Endodermal cell (in vitro differentiated cells): ENCODE measurements at regions not wholly inside any gene's neighbourhood (a gene's known extent, or its start where the extent isn't known, plus 50 kb on each side); places are given as distances from the start of the nearest gene placed in this dataset.
A peak's percentile ranks its signal among the peaks of the same experiment; 100 is the strongest.

ENCODE experiments used
- DNase-seq: peaks from one replicate; pipeline ENCODE4 v3.0.0-alpha.2; 2017
- H3K27ac ChIP-seq: 2 replicates; pipeline ENCODE4 v1.5.1; 2013; ENCODE audit warnings: mild to moderate bottlenecking, low read depth, low read length, moderate library complexity
- H3K27me3 ChIP-seq: 2 replicates; pipeline ENCODE4 v1.6.1; 2013; ENCODE audit warnings: mild to moderate bottlenecking, low read length, moderate library complexity; ENCODE audit not compliant: insufficient read depth, control insufficient read depth, poor library complexity, severe bottlenecking
- H3K36me3 ChIP-seq: 2 replicates; pipeline ENCODE4 v1.7.0; 2013; ENCODE audit warnings: mild to moderate bottlenecking, low read length, moderate library complexity; ENCODE audit not compliant: control insufficient read depth, insufficient read depth
- H3K4me1 ChIP-seq: one replicate; pipeline ENCODE4 v1.7.0; 2013; ENCODE audit warnings: low read length; ENCODE audit not compliant: control insufficient read depth, insufficient read depth
- H3K4me3 ChIP-seq: 2 replicates; pipeline ENCODE4 v1.5.1; 2013; ENCODE audit warnings: mild to moderate bottlenecking, low read length, moderate library complexity
- H3K9ac ChIP-seq: 2 replicates; pipeline ENCODE4 v1.6.1; 2013; ENCODE audit warnings: mild to moderate bottlenecking, low read length, moderate library complexity; ENCODE audit not compliant: poor library complexity, severe bottlenecking; ENCODE audit errors: extremely low read depth
- H3K9me3 ChIP-seq: 2 replicates; pipeline ENCODE4 v1.6.1; 2013; ENCODE audit warnings: mild to moderate bottlenecking, low read length, moderate library complexity; ENCODE audit not compliant: control insufficient read depth
- H3K27ac Mint-ChIP-seq: 2 replicates; pipeline ENCODE4 v1.8.0; 2020; ENCODE audit warnings: mixed read lengths
- H3K27me3 Mint-ChIP-seq: 2 replicates; pipeline ENCODE4 v1.8.0; 2021; ENCODE audit warnings: mild to moderate bottlenecking, mixed read lengths; ENCODE audit not compliant: insufficient read depth
- H3K36me3 Mint-ChIP-seq: 2 replicates; pipeline ENCODE4 v1.8.0; 2020; ENCODE audit warnings: low read depth, mixed read lengths
- H3K4me1 Mint-ChIP-seq: 2 replicates; pipeline ENCODE4 v1.8.0; 2020; ENCODE audit warnings: mixed read lengths
- H3K4me3 Mint-ChIP-seq: 2 replicates; pipeline ENCODE4 v1.8.0; 2020; ENCODE audit warnings: mild to moderate bottlenecking, moderate library complexity, mixed read lengths
- H3K9me3 Mint-ChIP-seq: 2 replicates; pipeline ENCODE4 v1.8.0; 2020; ENCODE audit warnings: mild to moderate bottlenecking, mixed read lengths
- WGBS, 2 experiments: methylation state at CpG; one replicate each; pipeline versions ENCODE4 v1.1.5 to v1.1.7; 2013; ENCODE audit warnings: missing lambda C conversion rate in 2 of 2, mixed read lengths in 1 of 2; ENCODE audit not compliant: insufficient coverage in 1 of 2, insufficient read length in 1 of 2; 5-methylcytosine and 5-hydroxymethylcytosine counted together
- TF ChIP-seq, protein P1 (sequence below): fragments of 200-600 bp; sonication (generic); conservative IDR thresholded peaks from 2 replicates; pipeline ENCODE4 v1.5.0; 2021; ENCODE audit warnings: antibody characterized with exemption, mild to moderate bottlenecking

DNA sequence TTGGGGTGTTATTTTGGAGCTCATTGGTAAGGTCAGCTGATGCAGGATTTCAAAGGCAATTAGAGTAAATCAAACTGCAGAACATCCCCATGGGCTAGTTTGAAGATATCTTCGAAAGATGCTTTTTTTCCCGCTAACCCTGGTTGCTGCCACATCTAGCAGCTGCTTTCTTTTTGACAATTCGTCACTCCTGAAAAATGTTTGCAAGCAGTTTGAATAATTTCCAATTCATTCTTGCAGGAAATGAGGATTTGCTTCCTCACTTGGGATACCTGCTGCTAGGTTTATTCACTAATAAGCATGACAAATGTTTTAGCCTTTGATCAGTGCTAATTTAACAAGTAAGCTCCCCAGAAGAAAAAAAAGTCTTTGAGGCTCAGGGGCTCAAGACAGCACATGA lies 649.6 kb upstream of the RORB start:
- no peak overlapping the region for H3K4me3 Mint-ChIP-seq
- Histone ChIP-seq H3K4me1 (no peaks in the 10 kb centered on the region), H3K36me3 (no peaks in the 10 kb centered on the region), H3K4me3 (no peak overlapping the region), H3K27ac (no peak overlapping the region), H3K9me3 (no peaks in the 10 kb centered on the region), H3K9ac (no peak overlapping the region), H3K27me3 (no peaks in the 10 kb centered on the region)
- 23 to 28% methylated on average over 3 of the region's 3 CpGs for WGBS, 2 experiments
- peak overlapping the region; percentile 16 for H3K27ac Mint-ChIP-seq
- TF ChIP-seq, protein P1, sequence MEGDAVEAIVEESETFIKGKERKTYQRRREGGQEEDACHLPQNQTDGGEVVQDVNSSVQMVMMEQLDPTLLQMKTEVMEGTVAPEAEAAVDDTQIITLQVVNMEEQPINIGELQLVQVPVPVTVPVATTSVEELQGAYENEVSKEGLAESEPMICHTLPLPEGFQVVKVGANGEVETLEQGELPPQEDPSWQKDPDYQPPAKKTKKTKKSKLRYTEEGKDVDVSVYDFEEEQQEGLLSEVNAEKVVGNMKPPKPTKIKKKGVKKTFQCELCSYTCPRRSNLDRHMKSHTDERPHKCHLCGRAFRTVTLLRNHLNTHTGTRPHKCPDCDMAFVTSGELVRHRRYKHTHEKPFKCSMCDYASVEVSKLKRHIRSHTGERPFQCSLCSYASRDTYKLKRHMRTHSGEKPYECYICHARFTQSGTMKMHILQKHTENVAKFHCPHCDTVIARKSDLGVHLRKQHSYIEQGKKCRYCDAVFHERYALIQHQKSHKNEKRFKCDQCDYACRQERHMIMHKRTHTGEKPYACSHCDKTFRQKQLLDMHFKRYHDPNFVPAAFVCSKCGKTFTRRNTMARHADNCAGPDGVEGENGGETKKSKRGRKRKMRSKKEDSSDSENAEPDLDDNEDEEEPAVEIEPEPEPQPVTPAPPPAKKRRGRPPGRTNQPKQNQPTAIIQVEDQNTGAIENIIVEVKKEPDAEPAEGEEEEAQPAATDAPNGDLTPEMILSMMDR = no peak
- peaks cover 3% of the 10 kb centered on the region for H3K36me3 Mint-ChIP-seq
- no peaks in the 10 kb centered on the region for H3K9me3 Mint-ChIP-seq
- DNase-seq = peak; percentile 59
- H3K27me3 Mint-ChIP-seq = no peaks in the 10 kb centered on the region
- peaks cover 17% of the 10 kb centered on the region for H3K4me1 Mint-ChIP-seq

DNA sequence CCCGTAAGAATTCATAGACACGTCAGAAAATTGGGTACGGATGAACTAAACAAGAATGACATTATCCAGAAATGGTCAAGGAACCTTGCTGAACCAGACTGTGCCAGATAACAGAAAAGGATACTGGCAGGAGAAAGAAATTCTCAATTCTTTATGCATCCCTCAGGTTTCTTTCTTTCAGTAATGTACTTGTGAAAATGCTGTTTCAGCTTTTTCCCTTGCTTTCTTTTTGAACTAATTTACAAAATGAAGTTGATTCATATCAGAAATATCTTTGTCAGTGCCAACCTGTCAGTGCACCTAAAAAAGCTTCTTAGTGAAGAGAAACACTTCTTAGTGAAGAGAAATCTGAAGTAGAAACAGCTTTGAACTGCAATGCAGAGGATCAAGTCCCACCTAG lies 643.6 kb upstream of the RORB start:
- Histone ChIP-seq H3K27me3 (no peaks in the 10 kb centered on the region), H3K4me3 (no peak overlapping the region), H3K27ac (no peak overlapping the region), H3K9ac (no peak overlapping the region), H3K36me3 (no peaks in the 10 kb centered on the region), H3K9me3 (no peaks in the 10 kb centered on the region), H3K4me1 (no peaks in the 10 kb centered on the region)
- WGBS, 2 experiments = 91 to 97% methylated on average over 3 of the region's 3 CpGs
- peaks cover 3% of the 10 kb centered on the region for H3K36me3 Mint-ChIP-seq
- H3K4me1 Mint-ChIP-seq = no peaks in the 10 kb centered on the region
- DNase-seq = no peak
- no peak overlapping the region for H3K4me3 Mint-ChIP-seq
- TF ChIP-seq, protein P1 = no peak
- no peak overlapping the region for H3K27ac Mint-ChIP-seq
- H3K9me3 Mint-ChIP-seq = no peaks in the 10 kb centered on the region
- H3K27me3 Mint-ChIP-seq = no peaks in the 10 kb centered on the region

DNA sequence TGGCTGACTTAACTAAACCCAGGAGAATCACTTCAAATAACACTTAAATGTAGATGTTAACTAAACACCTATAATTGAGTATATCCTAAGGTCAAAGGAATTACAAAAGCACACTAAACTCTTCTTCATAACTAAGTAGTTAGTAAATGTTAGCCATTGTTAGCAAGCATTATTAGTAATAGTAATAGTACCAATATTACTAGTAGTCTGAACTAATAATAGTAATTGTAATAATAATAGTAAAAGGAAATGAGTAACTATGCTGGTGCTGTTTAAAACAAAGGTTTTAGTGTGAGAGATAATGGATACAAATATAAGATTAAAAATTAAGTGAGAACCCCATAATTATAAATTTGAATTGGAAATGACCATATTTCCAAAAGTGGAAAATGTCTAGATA lies 641.9 kb upstream of the RORB start:
- no peaks in the 10 kb centered on the region for H3K36me3 Mint-ChIP-seq
- DNase-seq = no peak
- no peak overlapping the region for H3K9ac ChIP-seq
- H3K27me3 Mint-ChIP-seq = no peaks in the 10 kb centered on the region
- no peak overlapping the region for H3K27ac Mint-ChIP-seq
- H3K4me3 Mint-ChIP-seq = no peak overlapping the region
- no peaks in the 10 kb centered on the region for H3K4me1 ChIP-seq
- H3K27me3 ChIP-seq = no peaks in the 10 kb centered on the region
- H3K4me3 ChIP-seq = no peak overlapping the region
- H3K36me3 ChIP-seq = no peaks in the 10 kb centered on the region
- TF ChIP-seq, protein P1 = no peak
- no peaks in the 10 kb centered on the region for H3K4me1 Mint-ChIP-seq
- H3K27ac ChIP-seq = no peak overlapping the region
- no peaks in the 10 kb centered on the region for H3K9me3 ChIP-seq
- no peaks in the 10 kb centered on the region for H3K9me3 Mint-ChIP-seq
